Gastrocnemius medialis (tissue), 4 donors: ENCODE measurements at regions not wholly inside any gene's neighbourhood (a gene's known extent, or its start where the extent isn't known, plus 50 kb on each side); places are given as distances from the start of the nearest gene placed in this dataset.

Experiments
- ATAC-seq, 2 donors: fragments of 150-250 bp; one replicate each; pipeline ENCODE4 v1.9.1; 2016
- DNase-seq, 2 donors: peaks; one replicate each; pipeline ENCODE4 v3.0.0-alpha.2; 2019
- H3K27ac ChIP-seq, 4 donors: fragments of 200-600 bp; sonication (generic); 1 replicate in 1 of 4; 2 replicates in 3 of 4; pipeline ENCODE4 v1.5.1; 2016 to 2018; ENCODE audit warnings: mild to moderate bottlenecking in 2 of 4, moderate library complexity in 1 of 4
- H3K27me3 ChIP-seq, 3 donors: fragments of 200-600 bp; sonication (generic) in 2 of 3; 1 replicate in 1 of 3; 2 replicates in 2 of 3; pipeline versions ENCODE4 v1.5.1 to v1.6.0; 2016 to 2019; ENCODE audit warnings: mild to moderate bottlenecking in 1 of 3, moderate library complexity in 1 of 3
- H3K36me3 ChIP-seq, 2 donors: fragments of 200-600 bp; sonication (generic) in 1 of 2; one replicate each; pipeline ENCODE4 v1.5.1; 2017 to 2018
- H3K4me1 ChIP-seq, 2 donors: fragments of 200-600 bp; sonication (generic) in 1 of 2; one replicate each; pipeline ENCODE4 v1.5.1; 2016 to 2017; ENCODE audit warnings: mild to moderate bottlenecking in 2 of 2
- H3K4me3 ChIP-seq, 4 donors: fragments of 200-600 bp; sonication (generic) in 3 of 4; 1 replicate in 1 of 4; 2 replicates in 3 of 4; pipeline ENCODE4 v1.5.1; 2016 to 2019; ENCODE audit warnings: mild to moderate bottlenecking in 2 of 4
- H3K9me3 ChIP-seq, 3 donors: fragments of 200-600 bp; sonication (generic) in 2 of 3; 1 replicate in 1 of 3; 2 replicates in 2 of 3; pipeline ENCODE4 v1.5.1; 2016 to 2019
- POLR2A ChIP-seq, 2 donors: fragments of 450-650 bp; IDR thresholded peaks; one replicate each; pipeline ENCODE4 v1.6.1; 2017; ENCODE audit warnings: antibody characterized with exemption in 2 of 2, mild to moderate bottlenecking in 2 of 2, moderate library complexity in 2 of 2
- in situ Hi-C, 4 donors: fragments of 200-750 bp; cut with MboI; loops; one replicate each; pipeline versions ENCODE4 v1.15.0 to v1.8.0; 2017; ENCODE audit warnings: low sequenced_read_pairs in 4 of 4
- intact Hi-C: fragments of 100-400 bp; cut with DNase I; formaldehyde crosslinking; loops from one replicate; pipeline ENCODE4 v1.15.1; 2023; ENCODE audit warnings: low total_unique reads
- TF ChIP-seq, protein P1 (sequence below), 5 experiments: fragments of 450-650 bp in 3 of 5; fragments of 200-600 bp in 2 of 5; sonication (generic) in 2 of 5; IDR thresholded peaks in 4 of 5; conservative IDR thresholded peaks in 1 of 5; 1 replicate in 4 of 5; 2 replicates in 1 of 5; pipeline ENCODE4 v1.5.1; 2016 to 2019; ENCODE audit warnings: antibody characterized with exemption in 5 of 5, mild to moderate bottlenecking in 3 of 5, moderate library complexity in 3 of 5

DNA sequence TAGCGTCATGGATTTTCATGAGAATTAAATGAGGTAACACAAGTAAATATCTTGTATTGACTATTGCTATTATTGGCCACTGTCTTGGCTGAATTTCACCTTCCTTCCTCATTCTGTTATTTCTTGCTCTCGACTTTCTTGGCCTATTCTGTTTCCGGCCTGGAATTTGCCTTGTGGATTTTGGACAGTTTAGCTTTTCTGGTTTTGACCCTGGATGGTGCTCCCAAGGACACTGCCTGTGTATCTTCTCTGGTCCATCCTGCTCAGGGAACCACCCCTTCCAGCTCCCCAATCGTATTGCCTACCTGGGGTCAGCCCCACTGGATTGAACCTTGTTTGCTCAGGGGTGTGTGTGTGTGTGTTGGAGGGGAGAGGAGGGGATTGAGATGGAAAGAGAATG, 376.2 kb upstream of the C2CD4B start:
- ATAC-seq (no peak), DNase-seq (no peak)
- Histone ChIP-seq H3K4me3 (no peak overlapping the region), H3K27ac (no peak overlapping the region), H3K9me3 (no peaks in the 10 kb centered on the region), H3K36me3 (no peaks in the 10 kb centered on the region), H3K27me3 (no peaks in the 10 kb centered on the region), H3K4me1 (peaks cover 12 to 14% of the 10 kb centered on the region in 2 donors)
- in situ Hi-C loops = no loop called here
- intact Hi-C loops = no loop called here
- TF ChIP-seq, protein P1, sequence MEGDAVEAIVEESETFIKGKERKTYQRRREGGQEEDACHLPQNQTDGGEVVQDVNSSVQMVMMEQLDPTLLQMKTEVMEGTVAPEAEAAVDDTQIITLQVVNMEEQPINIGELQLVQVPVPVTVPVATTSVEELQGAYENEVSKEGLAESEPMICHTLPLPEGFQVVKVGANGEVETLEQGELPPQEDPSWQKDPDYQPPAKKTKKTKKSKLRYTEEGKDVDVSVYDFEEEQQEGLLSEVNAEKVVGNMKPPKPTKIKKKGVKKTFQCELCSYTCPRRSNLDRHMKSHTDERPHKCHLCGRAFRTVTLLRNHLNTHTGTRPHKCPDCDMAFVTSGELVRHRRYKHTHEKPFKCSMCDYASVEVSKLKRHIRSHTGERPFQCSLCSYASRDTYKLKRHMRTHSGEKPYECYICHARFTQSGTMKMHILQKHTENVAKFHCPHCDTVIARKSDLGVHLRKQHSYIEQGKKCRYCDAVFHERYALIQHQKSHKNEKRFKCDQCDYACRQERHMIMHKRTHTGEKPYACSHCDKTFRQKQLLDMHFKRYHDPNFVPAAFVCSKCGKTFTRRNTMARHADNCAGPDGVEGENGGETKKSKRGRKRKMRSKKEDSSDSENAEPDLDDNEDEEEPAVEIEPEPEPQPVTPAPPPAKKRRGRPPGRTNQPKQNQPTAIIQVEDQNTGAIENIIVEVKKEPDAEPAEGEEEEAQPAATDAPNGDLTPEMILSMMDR (IDR thresholded peaks at IDR 0.05 in 4 of 5, conservative IDR thresholded peaks at IDR 0.05 in 1 of 5) = no peak
- no peak for TF ChIP-seq POLR2A (IDR thresholded peaks at IDR 0.05)

GRCh38 chr15:62541846-62542245, 376.8 kb upstream of the C2CD4B start:
- in situ Hi-C loops = no loop called here
- peaks cover 18 to 20% of the 10 kb centered on the region in 2 donors for H3K4me1 ChIP-seq
- TF ChIP-seq, protein P1 (IDR thresholded peaks at IDR 0.05 in 4 of 5, conservative IDR thresholded peaks at IDR 0.05 in 1 of 5) = no peak
- no peak for TF ChIP-seq POLR2A (IDR thresholded peaks at IDR 0.05)
- DNase-seq = no peak
- H3K36me3 ChIP-seq = no peaks in the 10 kb centered on the region
- no peaks in the 10 kb centered on the region for H3K27me3 ChIP-seq
- no peak for ATAC-seq
- intact Hi-C loops = no loop called here
- no peak overlapping the region for H3K4me3 ChIP-seq
- H3K27ac ChIP-seq = no peak overlapping the region
- no peaks in the 10 kb centered on the region for H3K9me3 ChIP-seq

DNA sequence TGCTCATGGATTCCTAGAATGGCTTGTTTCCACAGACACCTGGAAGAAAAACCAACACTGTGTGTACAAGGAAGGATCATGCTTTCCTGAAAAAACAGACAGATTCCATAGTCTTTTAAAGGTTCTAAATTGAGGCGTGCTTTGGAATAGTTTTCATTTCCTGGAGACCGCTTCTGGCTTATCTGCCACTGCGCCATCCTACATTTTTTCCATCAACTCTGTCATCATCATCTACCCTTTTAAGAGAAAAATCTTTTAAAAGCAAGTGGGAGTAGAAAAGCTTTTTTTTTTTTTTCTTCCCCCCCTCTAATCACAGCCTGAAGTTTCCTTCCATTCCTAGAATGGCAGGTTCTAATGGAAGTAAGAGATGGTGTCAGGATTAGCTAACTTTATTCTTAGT, 379.4 kb upstream of the C2CD4B start:
- TF ChIP-seq POLR2A (IDR thresholded peaks at IDR 0.05) = no peak
- TF ChIP-seq, protein P1 (IDR thresholded peaks at IDR 0.05 in 4 of 5, conservative IDR thresholded peaks at IDR 0.05 in 1 of 5) = no peak
- no peak for ATAC-seq
- no peaks in the 10 kb centered on the region for H3K36me3 ChIP-seq
- H3K4me3 ChIP-seq = no peak overlapping the region
- H3K27ac ChIP-seq = no peak overlapping the region
- no peaks in the 10 kb centered on the region for H3K27me3 ChIP-seq
- in situ Hi-C loops = no loop called here
- no peaks in the 10 kb centered on the region for H3K9me3 ChIP-seq
- intact Hi-C loops = no loop called here
- no peak for DNase-seq
- peaks cover 34 to 42% of the 10 kb centered on the region in 2 donors for H3K4me1 ChIP-seq

DNA sequence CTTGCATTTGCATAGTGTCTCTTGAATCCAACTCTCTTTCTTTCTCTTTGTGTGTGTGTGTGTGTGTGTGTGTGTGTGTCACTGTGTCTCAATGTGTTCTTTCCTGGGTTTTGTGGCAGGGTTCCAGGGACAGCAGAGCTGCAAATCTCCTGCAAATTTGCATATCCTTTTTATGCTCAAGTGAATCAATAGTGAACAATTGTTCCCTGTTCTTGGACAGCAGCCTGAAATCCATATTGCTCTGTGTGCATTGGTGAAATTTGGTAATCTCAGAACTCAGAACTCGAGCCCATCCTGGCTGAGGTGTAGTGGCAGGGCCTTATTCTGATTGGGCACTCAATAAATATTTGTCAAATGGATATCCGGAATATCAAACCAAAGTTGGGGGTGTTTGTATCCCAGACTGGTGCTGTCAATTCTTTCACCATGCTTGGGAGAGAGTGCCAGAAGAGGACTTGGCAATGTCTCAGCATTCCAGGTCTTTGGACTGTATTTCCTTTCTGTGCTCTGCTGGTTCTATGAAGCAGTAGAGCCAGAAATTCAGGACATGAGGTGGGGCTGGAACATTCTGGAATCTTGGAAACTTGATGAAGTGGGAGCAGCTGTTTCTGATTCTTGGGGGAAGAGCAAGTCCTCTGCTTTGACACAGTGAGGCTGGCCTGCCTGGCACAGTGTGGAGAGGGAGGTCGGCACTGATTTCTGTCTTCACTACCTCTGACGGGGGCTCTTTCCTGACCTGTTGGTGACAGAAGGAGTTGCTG, 380.6 kb upstream of the C2CD4B start:
- Histone ChIP-seq H3K4me3 (peak overlapping the region in 3 of 4 donors; percentile 2 to 15 (median 10)), H3K9me3 (no peaks in the 10 kb centered on the region), H3K36me3 (no peaks in the 10 kb centered on the region), H3K27me3 (no peaks in the 10 kb centered on the region), H3K4me1 (peaks cover 34 to 51% of the 10 kb centered on the region in 2 donors), H3K27ac (peak overlapping the region; percentile 54 to 84 (median 75))
- ATAC-seq (peak; percentile 83 to 84), DNase-seq (peak; percentile 40 to 80)
- in situ Hi-C loops (no loop called here), intact Hi-C loops (loop anchor here (1.0 to 5.0 kb wide), 3 partner anchors 73 to 113 kb away; no protein-coding TSS in a partner anchor)
- TF ChIP-seq POLR2A (IDR thresholded peaks at IDR 0.05) = no peak
- TF ChIP-seq, protein P1 (IDR thresholded peaks at IDR 0.05 in 4 of 5, conservative IDR thresholded peaks at IDR 0.05 in 1 of 5) = no peak
